NT2/D1 (cell line): ENCODE measurements at regions not wholly inside any gene's neighbourhood (a gene's known extent, or its start where the extent isn't known, plus 50 kb on each side); places are given as distances from the start of the nearest gene placed in this dataset.
"Not testable (repeated sequence)": the region's sequence is repeated elsewhere in the genome, so short reads cannot be mapped to it uniquely, and the experiment has no call there.

ENCODE experiments used
- SUZ12 ChIP-seq: IDR thresholded peaks from 2 replicates; pipeline ENCODE4 v1.6.1; 2011; ENCODE audit not compliant: insufficient read length, insufficient read depth; ENCODE audit errors: extremely low read depth
- YY1 ChIP-seq: IDR thresholded peaks from 2 replicates; pipeline ENCODE4 v1.6.1; 2011; ENCODE audit not compliant: insufficient read length, insufficient read depth
- ZNF274 ChIP-seq: IDR thresholded peaks from 2 replicates; pipeline ENCODE4 v1.6.1; 2011; ENCODE audit warnings: mild to moderate bottlenecking, low read depth, low read length

GRCh38 chr9:62849991-62850390 is 1660.2 kb downstream of the SPATA31A7 start:
- not testable (repeated sequence) for TF ChIP-seq YY1, ZNF274, SUZ12
